GM19043 (cell line): ENCODE measurements at regions not wholly inside any gene's neighbourhood (a gene's known extent, or its start where the extent isn't known, plus 50 kb on each side); places are given as distances from the start of the nearest gene placed in this dataset.
"Not testable (repeated sequence)": the region's sequence is repeated elsewhere in the genome, so short reads cannot be mapped to it uniquely, and the experiment has no call there.

Experiments used
- ATAC-seq: cut with Tn5 transposase; IDR thresholded peaks from one replicate; pipeline ENCODE4 v1.9.1; 2021; ENCODE audit warnings: low read depth; ENCODE audit not compliant: unreplicated experiment

DNA sequence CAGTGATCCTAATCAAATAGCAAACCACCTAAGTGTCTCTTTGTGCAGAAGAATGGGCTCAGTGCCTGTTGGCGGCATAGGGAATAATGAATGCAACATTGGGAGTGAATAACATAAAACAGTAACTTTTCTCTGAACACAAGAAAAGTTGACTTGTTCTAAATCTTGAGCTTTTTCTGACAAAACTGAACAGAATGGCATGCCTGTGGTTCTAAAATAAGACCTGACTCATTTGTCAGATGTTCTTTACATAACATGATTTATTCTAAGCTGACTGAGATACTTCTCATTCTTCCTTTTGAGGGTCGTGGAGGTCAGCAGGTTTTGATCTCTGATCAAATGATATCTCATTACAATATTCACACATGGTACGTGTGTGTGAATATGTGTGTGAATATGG is 165.4 kb upstream of the WDR1 start:
- ATAC-seq, result no peak

DNA sequence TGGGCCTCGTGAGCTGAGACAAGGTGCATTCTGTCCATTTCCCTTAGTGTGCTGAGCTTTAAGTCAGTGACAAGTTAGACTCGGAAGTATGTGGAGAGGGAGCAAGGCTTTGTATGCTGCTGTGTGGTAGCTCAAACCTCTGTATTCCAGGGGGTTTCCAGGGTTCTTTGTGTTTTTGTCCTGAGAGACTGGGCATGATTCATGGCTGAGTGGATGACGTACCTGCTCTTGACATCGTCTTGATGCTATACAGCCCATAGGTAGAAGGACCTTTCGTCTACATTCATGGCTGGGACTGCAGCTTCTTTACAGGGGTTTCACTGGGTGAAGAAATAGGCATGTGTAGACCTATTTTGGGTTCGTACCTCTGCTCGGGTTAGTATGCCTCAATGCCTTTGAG is 162.7 kb upstream of the WDR1 start:
- ATAC-seq, result no peak

DNA sequence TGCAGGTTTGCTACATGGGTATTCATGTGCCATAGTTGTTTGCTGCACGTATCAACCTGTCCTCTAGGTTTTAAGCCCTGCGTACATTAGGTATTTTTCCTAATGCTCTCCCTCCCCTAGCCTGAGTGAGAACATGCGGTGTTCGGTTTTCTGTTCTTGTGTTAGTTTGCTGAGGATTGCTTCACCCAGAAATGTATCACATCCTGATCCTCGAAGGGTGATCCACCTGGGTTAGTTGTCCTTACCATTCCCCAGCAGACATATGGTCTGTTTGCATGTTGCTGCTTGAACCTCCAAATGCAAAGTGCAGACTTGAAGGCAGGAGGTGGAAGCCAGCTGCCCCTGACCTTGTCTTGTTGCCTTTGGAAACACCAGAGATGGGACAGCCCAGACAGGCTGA is 161.5 kb upstream of the WDR1 start:
- no peak for ATAC-seq

DNA sequence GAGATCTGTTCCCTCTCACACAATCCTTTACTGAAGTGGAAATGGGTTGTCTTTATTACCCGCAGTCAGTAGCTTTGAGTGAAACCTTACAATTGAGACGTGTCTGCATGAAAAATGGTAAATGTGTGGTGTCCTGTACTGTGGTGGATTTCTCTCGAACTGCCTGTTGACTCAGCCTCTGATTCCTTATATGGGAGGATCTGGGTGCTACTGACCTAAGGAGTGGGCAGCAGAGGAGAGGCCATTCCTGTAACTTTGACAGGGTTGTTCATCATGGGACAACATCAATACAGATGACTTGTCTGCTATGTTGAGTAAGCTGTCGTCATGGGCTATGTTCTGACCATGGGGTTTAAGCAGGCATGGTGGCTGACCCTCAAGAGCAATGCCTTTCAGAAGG is 159.6 kb upstream of the WDR1 start:
- no peak for ATAC-seq

DNA sequence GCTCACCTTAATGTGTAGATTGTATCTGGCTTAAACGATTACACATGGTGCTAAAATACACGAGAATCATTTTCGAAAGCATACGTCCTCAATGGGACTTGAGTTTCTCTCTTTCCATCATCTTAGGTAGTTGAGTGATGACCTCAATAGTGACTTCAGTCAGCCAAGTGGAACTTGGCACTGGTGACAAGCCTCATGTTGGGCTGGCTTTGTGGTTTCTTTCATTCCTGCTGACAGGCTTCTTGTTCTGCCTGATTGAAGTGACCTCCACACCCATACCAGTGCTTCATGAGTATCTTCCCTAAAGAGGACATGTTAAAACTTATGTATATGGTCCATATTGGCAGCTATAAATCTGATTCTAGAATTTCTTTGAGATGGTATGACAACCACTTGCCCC is 159.1 kb upstream of the WDR1 start:
- no peak for ATAC-seq

DNA sequence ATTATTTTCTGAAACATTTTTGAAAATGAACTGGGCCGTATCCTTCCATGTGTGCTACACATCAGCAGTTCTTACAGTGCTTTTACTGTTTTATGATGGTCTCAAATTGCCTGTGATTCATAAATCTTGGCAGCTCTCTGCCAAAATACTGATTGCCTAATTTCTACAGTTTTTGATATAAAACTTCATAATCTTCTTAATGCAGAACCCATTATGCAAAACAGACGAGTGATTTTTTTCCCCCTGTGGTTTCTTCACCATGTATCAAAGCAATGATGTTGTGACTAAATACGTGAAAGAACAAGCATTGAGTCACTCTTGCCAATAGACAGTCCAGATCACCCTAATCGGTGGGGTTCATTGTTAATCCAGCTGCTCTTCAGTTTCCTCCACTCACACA is 156.4 kb upstream of the WDR1 start:
- ATAC-seq, result no peak

DNA sequence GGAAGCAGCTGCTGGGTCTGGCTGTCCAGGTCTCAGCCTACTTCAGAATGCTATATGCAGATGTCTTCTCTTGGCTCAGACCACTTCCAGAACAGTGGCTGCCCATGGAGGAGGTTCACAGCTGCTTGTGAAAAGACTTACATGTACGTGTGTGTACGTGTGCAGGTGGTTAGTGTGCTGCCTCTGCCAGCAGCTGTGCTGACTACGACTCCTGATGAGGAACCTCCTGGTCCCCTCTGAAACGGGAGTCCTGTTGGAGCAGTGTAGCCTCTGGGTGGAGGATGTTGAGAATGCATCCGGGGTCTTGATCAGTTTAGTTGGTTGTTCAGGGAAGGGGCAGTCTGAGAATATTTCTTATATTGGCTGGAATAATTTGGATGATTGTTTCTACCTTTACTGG is 155.9 kb upstream of the WDR1 start:
- no peak for ATAC-seq

DNA sequence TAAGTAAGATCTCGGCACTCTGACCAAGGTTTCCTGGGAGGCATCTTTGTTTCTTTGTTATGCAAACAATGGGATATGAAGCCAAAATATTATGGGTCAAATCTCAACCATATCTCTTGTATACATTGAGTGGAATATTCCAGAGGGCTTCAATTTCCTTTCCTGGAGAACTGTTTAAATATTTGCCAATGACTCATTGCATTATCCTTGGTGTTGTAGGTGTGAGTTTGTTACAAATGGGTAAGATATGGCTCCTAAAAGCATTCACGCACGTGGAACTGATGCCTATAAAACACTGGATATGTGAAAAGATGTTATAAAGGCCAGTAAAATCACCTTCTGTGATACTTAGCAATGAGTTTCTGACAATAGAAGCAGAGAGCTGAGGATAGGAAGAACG is 150.5 kb upstream of the WDR1 start:
- ATAC-seq, result no peak

DNA sequence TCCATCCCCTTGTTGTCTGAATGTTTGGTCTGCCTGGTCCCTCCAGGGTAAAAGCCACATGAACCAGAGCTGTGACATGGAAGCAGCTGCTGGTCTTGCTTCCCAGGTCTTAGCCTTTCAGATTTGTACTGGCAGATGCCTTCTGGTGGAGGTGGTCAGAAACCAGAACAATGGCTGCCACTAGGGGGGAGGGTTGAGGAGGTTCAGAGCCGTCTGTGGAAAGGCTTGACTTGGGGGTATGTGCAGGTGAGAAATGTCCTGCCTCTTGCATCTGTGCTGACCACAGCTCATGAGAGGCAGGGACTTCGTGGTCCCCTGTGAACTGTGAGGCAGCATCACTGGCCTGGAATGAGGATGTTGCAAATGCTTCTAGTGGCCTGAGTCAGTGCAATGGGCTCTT is 144.2 kb upstream of the WDR1 start:
- ATAC-seq, result no peak

DNA sequence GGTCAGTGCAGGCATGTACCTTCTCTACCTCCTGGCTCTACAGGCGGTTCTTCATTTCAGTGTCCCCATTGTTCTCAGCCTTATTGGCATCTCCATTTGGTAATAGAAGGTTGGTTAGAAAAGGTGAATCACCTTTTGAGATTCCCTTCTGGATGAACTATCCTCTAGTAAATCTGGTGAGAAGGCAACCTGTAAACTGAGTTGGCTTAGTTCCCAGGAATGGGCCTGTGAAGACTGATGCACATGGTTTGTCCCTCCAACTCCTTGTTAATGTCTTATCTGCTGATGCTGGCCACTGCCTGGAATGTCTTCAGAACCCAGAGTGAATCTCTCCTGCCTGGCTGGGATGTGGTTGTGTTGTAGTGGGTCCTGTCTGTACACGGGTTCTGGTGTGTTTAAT is 143.4 kb upstream of the WDR1 start:
- no peak for ATAC-seq

DNA sequence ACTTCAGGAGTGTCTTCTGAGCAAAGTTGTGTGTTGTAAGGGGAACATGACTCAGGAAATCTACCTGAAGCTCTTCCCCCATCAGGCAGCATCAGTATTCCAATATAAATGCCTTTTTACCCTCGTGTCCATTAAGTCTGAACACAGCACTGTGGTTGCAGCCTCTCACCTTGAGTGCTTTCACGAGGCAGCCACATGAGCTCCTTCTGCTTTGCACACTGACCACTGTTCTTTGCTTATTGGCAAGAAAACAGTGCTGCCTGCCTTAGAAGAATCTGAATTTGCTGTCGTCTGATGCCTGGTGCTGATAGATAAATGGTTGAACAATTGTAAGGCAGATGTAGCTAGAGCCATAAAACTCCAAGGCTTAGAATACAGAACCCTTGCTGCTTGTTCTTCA is 139.6 kb upstream of the WDR1 start:
- no peak for ATAC-seq

DNA sequence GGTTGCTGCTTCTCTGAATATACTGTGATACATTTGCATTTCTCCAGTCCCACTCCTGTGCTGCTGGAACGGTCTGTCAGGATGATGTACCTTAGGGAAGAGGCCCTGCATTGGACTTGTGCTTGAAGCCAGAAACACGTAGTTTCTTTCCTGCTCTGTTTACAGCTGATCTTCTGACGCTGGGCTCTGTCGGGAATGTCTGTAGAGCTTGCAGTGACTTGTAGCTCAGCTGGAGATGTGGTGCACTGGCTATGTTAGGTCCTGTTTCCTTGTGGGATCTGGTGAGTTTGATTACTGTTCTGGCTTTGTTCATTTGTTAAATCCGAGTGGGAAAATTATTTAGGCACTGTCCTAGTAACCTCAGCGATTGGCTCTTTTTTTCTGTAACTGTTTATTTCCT is 137.2 kb upstream of the WDR1 start:
- no peak for ATAC-seq

DNA sequence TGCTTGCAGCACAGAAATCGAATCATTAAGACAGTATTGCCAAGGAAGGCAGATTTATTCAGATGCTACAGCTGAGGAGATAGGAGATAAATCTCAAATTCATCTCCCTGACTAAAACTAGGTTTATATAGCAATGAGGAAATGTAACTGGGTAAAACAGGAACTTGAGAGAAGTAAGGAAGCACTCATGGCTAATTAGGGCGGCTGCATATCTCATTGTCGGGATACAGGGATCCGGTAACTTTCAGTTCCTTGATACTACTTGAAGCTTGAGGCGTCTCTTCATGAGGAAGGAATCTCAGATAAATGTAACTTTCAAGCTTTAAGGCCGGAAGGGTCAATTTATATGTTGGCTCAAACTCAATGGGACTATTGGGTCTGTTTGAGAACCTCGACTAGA is 129.2 kb upstream of the WDR1 start:
- no peak for ATAC-seq

DNA sequence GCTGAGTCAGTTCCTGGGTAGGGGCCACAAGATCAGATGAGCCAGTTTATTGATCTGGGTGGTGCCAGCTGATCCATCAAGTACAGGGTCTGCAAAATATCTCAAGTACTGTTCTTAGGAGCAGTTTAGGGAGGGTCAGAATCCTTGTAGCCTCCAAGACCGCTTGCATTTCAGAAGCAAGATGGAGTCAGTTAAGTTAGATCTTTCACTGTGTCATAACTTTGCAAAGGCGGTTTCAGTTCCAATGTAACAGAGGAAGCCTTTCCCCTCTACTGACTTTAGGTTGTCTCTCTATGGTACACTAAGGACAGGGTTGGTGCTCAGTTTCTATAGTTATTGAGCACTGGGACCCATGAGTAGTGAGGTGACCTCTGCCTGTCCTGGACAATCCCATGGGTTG is 127.3 kb upstream of the WDR1 start:
- ATAC-seq, result no peak

DNA sequence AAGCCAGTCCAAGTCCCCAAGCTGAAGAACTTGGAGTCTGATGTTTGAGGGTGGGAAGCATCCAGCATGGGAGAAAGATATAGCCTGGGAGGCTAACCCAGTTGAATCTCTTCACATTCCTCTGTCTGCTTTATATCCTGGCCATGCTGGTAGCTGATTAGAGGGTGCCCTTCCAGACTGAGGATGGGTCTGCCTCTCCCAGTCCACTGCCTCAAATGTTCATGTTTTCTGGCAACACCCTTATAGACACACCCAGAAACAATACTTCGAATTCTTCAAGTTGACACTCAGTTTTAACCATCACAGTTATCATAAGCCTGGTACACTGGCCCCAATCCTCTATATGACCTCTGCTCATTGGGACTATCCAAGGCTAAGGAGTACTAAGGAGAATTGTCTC is 124.1 kb upstream of the WDR1 start:
- ATAC-seq, result no peak

DNA sequence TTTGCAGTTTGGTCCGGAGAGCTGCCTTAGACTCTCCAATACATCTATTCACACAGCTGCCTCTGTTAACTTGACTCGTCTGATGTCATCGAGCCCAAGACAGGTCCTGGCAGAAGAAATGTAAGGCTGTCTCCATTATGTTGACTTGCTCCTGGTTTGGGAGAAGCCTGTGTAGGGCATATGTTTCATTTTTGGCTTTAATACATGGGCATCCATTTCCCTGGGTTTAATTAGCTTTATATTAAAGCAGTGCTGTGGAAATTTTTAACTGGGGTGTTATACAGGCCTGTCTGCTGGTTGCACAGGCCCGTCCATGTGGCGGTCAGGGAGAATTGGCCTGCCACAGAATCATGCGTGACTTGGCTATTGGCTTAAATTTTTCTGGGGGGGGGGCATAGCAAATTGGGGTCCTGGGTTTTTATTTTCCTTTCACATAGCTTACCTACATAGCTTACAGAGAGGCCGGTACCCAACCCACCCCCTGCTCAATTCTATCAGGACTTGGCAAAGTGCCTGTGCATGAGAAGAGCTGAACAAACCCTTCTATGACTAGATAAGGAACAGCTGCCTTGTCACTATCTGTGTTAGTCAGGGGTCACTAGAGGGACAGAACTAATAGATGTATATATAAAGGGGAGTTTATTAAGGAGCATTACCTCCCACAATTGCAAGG is 123.5 kb upstream of the WDR1 start:
- ATAC-seq, result no peak

DNA sequence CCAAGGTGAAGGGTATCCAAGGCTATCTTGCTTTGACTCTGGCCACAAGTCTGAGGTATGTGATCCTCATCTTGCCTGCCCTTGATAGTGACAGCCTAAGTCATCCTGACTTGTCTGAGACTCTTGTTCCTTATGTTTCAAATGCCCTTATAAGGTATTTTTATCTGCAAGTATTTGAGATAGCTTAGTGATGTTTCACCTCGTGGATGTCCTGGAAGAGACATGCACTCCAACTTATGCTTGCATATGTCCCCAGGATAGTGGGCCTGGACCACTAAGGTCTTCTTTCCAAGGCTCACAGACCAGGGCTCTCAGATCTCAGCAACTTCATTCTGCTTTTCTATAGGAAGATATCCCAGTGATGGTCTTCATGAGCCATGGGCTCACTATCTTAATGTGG is 120.5 kb upstream of the WDR1 start:
- no peak for ATAC-seq

DNA sequence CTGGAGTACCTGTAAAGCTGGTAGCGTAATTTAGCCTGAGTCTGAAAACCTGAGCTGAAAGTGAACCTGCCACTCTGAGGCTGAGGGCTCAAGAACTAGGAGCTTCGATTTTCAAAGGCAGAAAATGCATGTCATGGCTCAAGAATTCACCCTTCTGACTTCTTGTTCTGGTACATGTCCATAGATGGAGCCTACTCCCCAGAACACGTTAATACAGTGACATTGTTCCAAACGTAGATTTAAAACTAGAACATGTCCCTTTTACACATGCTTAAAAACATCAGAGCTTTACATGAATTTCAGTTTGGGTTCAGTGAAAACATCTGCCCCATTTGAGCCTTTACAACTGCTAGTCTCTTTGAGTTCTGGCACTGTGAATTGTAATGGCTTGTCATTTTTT is 115.5 kb upstream of the WDR1 start:
- ATAC-seq, result no peak

DNA sequence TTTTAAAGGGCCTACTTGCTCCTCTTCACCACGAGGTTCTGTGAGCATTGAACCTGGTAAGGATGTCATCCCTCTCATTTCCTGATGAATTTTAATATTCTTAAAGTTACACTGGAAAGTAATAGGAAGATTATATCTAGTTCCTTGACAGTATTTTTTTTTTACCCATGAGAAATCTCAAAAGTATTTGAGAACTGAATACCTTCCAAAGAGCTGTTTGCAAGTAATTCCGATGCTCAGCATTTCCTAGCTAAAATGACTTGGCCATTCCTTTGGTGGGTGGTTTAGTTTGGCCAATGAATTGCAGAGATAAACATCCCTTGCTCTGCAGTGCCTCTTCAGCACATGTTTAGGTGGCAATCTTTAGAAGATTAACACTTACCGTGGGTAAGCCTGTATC is 110.2 kb upstream of the WDR1 start:
- no peak for ATAC-seq

DNA sequence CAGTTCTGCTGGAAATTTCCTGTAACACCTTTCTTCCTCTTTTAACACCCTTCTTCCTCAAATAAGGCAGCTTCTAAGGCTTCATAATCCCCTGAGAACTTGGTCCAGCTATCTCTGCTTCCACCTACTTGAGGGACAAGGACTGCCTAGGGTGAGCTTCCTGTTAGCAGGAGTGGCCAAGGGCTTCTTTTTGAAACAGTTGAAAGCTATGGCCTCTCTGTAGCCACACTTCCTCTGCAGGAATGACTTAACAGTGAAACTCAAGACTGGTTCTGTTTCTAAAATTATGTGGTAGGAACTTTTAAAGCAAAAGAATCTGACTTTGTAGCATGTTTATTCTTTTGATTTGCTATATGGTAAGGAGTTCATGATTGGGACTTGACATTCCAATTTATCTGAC is 108.5 kb upstream of the WDR1 start:
- ATAC-seq, result no peak

DNA sequence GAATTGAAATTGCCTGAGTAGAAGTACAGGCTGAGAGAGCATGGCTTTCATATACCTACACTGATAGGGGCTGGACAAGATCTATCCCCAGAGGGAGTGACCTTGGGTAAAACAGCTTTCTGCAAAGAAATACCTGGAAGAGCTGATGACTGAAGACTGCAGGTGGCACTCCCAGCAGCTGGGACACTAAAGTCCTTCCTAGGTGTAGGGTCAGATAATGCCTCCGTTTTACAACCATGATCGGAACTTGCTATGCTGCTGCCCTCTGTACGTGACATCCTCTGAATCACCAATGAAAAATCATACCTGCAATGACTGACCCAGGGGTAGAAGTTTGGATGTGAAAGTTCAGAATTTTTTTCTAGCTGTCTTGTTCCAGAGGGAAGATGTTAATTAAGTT is 107.2 kb upstream of the WDR1 start:
- ATAC-seq, result no peak

DNA sequence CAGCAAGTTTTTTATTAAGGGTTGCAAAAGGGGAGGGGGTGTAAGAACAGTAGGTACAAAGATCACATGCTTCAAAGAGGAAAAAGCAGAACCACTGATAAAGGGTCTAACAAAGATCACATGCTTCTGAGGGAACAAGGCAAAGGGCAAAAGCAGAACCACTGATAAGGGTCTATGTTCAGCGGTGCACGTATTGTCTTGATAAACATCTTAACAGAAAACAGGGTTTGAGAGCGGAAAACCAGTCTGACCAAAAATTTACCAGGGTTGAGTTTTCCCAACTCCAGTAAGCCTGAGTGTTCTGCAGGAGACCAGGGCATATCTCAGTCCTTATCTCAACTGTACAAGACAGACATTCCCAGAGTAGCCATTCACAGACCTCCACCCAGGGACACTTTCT is 96.9 kb upstream of the WDR1 start:
- ATAC-seq, result not testable (repeated sequence)

DNA sequence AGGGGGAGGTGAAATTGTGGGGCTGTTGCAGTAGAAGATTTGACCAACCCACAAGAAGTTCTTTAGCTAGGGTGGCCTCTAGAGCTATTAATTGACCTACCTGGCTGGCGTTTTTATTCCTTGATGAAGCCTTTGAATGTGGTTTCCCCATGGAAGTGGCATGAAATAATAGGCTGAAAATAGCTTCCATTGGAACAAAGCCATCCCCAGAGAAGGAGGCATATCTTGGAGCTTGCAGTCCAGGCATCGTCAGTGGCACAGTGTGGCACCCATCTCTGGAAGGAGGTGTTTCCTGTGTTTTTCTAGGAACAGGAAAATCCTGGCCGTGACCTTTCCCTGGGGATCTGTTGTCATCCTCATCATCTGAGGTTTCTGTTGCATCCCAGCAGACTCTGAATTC is 96.3 kb upstream of the WDR1 start:
- ATAC-seq, result no peak
